ENCODE measurements at regions not wholly inside any gene's neighbourhood (a gene's known extent, or its start where the extent isn't known, plus 50 kb on each side); places are given as distances from the start of the nearest gene placed in this dataset.

DNA sequence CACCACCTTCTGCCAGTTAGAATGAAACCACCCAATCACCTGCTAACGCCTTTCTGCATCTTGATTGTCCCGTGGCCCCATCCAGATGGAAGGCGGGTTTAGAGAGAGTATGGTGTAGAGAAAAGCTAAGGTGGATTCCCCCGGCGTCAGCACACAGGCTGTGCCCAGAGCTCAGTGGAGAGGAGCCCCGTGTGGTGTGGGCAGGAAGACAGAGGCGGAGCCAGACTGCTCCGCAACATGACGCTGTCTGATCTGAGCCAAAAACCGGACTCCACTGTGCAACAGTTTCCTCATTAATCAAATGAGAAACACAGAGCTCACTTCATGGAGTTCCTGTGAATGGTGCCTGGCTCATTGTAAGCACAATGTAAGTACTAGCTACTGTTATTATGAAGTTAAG is 448.1 kb upstream of the SMIM21 start:
- H3K4me1 ChIP-seq, result no peaks in the 10 kb centered on the region
- no peaks in the 10 kb centered on the region for H3K27me3 ChIP-seq (ENCODE audit: low read depth)
- intact Hi-C loops (cut with DNase I), result no loop called here
- no peak overlapping the region for H3K4me3 ChIP-seq
- H3K27ac ChIP-seq, result no peak overlapping the region
- H3K36me3 ChIP-seq, result no peaks in the 10 kb centered on the region
- TF ChIP-seq, protein P1, sequence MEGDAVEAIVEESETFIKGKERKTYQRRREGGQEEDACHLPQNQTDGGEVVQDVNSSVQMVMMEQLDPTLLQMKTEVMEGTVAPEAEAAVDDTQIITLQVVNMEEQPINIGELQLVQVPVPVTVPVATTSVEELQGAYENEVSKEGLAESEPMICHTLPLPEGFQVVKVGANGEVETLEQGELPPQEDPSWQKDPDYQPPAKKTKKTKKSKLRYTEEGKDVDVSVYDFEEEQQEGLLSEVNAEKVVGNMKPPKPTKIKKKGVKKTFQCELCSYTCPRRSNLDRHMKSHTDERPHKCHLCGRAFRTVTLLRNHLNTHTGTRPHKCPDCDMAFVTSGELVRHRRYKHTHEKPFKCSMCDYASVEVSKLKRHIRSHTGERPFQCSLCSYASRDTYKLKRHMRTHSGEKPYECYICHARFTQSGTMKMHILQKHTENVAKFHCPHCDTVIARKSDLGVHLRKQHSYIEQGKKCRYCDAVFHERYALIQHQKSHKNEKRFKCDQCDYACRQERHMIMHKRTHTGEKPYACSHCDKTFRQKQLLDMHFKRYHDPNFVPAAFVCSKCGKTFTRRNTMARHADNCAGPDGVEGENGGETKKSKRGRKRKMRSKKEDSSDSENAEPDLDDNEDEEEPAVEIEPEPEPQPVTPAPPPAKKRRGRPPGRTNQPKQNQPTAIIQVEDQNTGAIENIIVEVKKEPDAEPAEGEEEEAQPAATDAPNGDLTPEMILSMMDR (IDR thresholded peaks at IDR 0.05), result no peak
- ATAC-seq (peak in 1 of 2 donors; percentile 35), DNase-seq (no peak)
- H3K9me3 ChIP-seq, result no peaks in the 10 kb centered on the region

DNA sequence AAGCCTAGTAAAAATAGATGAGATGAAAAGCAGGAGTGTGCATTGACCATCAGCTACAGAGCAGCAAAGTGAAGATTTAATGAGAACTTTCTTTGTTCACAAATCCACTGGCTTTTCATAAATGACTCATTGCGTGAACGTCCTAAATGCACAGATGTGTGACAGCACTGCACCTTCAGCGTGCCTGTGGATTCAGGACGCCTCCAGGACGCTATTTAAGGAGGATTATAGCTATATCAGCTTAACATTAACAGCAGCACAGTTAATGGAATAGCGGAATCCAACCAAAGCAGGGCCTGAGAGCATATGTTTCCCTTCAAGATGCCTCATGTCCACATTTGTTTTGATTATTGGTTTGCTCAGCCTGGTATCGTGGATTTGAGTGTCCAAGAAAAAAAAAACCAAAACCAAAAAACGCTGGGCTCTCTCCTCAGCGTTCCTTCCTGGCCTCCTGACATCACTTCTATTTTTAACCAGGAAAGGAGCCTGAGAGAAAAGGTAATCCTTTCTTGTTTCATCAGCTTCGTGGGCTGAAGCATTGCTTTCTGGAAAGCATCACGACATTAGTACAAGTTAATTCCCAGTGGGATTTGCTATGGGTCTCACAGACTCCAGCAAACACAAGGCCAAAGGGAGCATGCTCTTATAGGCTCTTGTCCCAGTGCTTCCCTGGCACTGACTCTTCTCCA is 447.0 kb upstream of the SMIM21 start:
- no peaks in the 10 kb centered on the region for H3K36me3 ChIP-seq
- TF ChIP-seq, protein P1 (IDR thresholded peaks at IDR 0.05), result no peak
- H3K9me3 ChIP-seq, result no peaks in the 10 kb centered on the region
- H3K4me1 ChIP-seq, result no peaks in the 10 kb centered on the region
- no peak for DNase-seq
- H3K27ac ChIP-seq, result no peak overlapping the region
- intact Hi-C loops (cut with DNase I), result no loop called here
- no peaks in the 10 kb centered on the region for H3K27me3 ChIP-seq (ENCODE audit: low read depth)
- no peak overlapping the region for H3K4me3 ChIP-seq
- ATAC-seq, result no peak

DNA sequence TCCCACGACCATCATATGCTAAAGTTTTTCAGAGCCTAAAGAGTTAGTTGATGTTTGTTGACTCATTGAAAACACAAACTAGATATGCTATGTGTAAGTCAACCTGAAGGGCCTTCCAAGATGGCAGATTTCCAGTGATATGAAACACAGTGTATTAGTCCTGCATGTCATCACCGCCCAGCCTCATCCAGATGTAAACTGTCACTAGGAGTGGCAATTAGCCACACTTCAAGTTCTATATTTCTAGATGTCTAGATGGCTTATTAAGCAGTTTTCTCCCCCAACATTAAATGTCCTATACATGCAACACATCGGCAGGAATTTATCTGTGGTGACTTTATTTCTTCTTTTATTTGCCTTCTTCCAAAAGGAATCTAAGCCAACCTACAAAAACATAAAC is 444.1 kb upstream of the SMIM21 start:
- Histone ChIP-seq H3K27ac (no peak overlapping the region), H3K36me3 (no peaks in the 10 kb centered on the region), H3K9me3 (no peaks in the 10 kb centered on the region), H3K27me3 (ENCODE audit: low read depth) (no peaks in the 10 kb centered on the region), H3K4me3 (no peak overlapping the region), H3K4me1 (no peaks in the 10 kb centered on the region)
- DNase-seq (no peak), ATAC-seq (no peak)
- intact Hi-C loops (cut with DNase I), result no loop called here
- TF ChIP-seq, protein P1 (IDR thresholded peaks at IDR 0.05), result no peak

DNA sequence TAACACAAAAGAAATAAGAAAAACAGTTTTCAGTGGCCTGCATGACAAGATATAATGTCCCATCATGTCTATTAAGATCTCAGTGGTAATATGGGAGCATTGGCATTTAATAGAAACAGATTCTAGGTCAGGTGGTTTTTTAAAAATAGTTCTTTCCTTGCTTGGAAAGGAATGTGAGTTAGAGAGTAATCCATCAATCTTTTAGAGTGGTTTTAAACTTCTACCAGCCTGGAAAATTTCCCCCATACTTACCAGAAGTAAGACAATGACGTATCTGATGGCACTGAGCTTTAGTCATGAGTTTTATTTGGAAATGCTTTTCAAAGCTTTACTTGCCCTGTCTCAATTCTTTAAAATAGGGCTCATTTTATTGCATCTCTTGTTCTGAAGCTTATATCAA is 441.7 kb upstream of the SMIM21 start:
- Histone ChIP-seq H3K9me3 (no peaks in the 10 kb centered on the region), H3K27me3 (ENCODE audit: low read depth) (no peaks in the 10 kb centered on the region), H3K27ac (no peak overlapping the region), H3K36me3 (no peaks in the 10 kb centered on the region), H3K4me3 (no peak overlapping the region), H3K4me1 (no peaks in the 10 kb centered on the region)
- intact Hi-C loops (cut with DNase I), result no loop called here
- ATAC-seq (no peak), DNase-seq (no peak)
- TF ChIP-seq, protein P1 (IDR thresholded peaks at IDR 0.05), result no peak

DNA sequence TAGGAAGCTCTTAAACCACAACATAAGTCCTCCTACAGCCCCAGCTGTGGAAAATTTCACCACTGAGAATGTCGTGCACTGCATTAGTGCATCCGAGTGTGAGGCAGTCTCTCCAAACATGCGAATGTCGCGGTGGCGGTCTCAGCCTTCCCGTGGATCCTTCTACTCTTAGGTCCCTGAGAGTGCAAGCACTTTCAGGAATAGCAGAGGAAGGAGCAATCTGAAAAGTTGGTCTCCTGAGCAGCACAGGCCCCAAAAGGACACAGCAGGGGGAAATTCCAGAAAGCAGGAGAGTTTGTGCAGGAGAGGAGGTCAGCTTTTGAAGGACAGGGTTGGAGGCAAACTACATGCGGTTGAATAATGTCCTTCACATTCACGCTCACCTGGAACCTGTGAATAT is 440.5 kb upstream of the SMIM21 start:
- Histone ChIP-seq H3K27ac (no peak overlapping the region), H3K27me3 (ENCODE audit: low read depth) (no peaks in the 10 kb centered on the region), H3K36me3 (no peaks in the 10 kb centered on the region), H3K4me1 (no peaks in the 10 kb centered on the region), H3K9me3 (no peaks in the 10 kb centered on the region), H3K4me3 (no peak overlapping the region)
- TF ChIP-seq, protein P1 (IDR thresholded peaks at IDR 0.05), result no peak
- intact Hi-C loops (cut with DNase I), result no loop called here
- DNase-seq (no peak), ATAC-seq (no peak)

Measured in lower lobe of right lung (tissue), 2 donors.